Fibroblast of mammary gland (primary cell): ENCODE measurements at regions not wholly inside any gene's neighbourhood (a gene's known extent, or its start where the extent isn't known, plus 50 kb on each side); places are given as distances from the start of the nearest gene placed in this dataset.
"Not testable (repeated sequence)": the region's sequence is repeated elsewhere in the genome, so short reads cannot be mapped to it uniquely, and the experiment has no call there.

Source experiments
- DNase-seq: peaks from one replicate; pipeline ENCODE4 v3.0.0-alpha.2; 2010; ENCODE audit warnings: low read depth
- H3K4me3 ChIP-seq: 2 replicates; pipeline ENCODE4 v1.5.1; 2011; ENCODE audit warnings: low read depth, mild to moderate bottlenecking, low read length, moderate library complexity; ENCODE audit not compliant: control insufficient read depth
- TF ChIP-seq, protein P1 (sequence below): conservative IDR thresholded peaks from 2 replicates; pipeline ENCODE4 v1.5.1; 2011; ENCODE audit warnings: low read depth, low read length, inconsistent platforms; ENCODE audit not compliant: control insufficient read depth, insufficient read depth

DNA sequence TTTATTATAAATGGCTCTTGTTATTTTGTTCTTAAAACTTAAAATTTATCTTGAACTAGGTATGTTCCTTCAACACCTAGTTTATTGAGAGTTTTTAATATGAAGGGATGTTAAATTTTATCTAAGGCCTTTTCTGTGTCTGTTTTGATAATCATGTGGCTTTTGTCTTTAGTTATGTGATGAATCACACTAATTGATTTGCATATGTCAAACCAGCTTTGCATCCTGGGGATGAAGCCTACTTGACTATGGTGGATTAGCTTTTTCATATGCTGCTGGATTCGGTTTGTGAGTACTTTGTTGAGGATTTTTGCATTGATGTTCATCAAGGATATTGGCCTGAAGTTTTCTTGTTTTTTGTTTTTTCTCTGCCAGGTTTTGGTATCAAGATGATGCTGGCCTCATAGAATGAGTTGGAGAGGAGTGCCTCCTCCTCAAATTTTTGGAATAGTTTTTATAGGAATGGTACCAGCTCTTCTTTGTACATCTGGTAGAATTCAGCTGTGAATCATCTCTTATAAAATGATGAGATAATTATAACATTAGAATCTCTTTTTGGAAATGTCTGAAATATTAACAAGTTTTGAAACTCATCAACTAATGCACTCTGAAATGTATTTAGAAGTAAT lies 78.7 kb upstream of the AGR3 start:
- no peak for DNase-seq
- no peak overlapping the region for H3K4me3 ChIP-seq
- TF ChIP-seq, protein P1, sequence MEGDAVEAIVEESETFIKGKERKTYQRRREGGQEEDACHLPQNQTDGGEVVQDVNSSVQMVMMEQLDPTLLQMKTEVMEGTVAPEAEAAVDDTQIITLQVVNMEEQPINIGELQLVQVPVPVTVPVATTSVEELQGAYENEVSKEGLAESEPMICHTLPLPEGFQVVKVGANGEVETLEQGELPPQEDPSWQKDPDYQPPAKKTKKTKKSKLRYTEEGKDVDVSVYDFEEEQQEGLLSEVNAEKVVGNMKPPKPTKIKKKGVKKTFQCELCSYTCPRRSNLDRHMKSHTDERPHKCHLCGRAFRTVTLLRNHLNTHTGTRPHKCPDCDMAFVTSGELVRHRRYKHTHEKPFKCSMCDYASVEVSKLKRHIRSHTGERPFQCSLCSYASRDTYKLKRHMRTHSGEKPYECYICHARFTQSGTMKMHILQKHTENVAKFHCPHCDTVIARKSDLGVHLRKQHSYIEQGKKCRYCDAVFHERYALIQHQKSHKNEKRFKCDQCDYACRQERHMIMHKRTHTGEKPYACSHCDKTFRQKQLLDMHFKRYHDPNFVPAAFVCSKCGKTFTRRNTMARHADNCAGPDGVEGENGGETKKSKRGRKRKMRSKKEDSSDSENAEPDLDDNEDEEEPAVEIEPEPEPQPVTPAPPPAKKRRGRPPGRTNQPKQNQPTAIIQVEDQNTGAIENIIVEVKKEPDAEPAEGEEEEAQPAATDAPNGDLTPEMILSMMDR, result no peak

DNA sequence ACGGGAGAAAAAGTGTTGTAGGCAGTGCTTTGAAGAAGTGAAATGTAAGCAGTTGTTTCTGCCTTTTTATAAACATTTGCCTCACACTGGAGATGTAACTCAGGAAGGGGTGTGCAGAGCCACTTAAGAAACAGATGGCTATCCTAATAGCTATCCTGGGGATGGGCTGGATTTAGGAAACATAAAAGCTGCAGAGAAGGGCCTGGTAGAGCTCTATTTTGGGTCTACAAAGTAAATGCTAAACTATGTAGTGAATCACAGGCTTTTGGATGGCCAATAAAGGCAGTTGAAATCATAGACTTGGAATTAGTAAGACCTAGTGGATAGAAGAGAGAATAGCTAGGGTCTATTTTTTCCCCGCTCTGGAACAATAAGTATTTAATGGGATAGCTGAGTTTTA lies 79.9 kb upstream of the AGR3 start:
- TF ChIP-seq, protein P1, result no peak
- peak; percentile 49 for DNase-seq
- no peak overlapping the region for H3K4me3 ChIP-seq

DNA sequence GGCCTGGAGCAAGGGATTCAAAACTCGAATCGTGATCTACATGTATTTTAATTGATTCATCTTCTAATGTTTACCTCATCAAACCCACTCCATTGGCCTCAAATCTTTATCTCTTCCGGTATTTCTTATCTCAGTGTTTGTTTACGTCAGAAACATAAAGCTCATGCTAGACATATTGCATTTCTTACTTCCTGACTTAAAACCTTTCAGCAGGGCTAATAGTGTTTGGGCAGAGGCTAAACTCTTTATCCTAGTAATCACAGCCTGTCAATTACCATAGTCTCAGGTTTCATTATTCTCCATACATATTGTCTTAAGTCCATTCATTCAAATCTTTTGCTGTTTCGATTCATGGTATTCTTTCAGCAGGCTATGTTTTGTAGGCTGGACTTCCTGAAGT lies 81.3 kb upstream of the AGR3 start:
- TF ChIP-seq, protein P1, result no peak
- no peak overlapping the region for H3K4me3 ChIP-seq
- DNase-seq, result no peak

DNA sequence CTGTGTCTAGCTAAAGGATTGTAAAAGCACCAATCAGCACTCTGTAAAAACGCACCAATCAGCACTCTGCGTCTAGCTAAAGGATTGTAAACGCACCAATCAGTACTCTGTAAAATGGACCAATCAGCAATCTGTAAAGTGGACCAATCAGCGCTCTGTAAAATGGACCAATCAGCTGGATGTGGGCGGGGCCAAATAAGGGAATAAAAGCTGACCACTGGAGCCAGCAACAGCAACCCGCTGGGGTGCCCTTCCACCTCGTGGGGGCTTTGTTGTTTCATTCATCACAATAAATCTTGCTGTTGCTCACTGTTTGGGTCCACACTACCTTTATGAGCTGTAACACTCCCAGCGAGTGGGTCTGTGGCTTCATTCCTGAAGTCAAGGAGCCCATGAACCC lies 83.9 kb upstream of the AGR3 start:
- not testable (repeated sequence) for DNase-seq, H3K4me3 ChIP-seq

DNA sequence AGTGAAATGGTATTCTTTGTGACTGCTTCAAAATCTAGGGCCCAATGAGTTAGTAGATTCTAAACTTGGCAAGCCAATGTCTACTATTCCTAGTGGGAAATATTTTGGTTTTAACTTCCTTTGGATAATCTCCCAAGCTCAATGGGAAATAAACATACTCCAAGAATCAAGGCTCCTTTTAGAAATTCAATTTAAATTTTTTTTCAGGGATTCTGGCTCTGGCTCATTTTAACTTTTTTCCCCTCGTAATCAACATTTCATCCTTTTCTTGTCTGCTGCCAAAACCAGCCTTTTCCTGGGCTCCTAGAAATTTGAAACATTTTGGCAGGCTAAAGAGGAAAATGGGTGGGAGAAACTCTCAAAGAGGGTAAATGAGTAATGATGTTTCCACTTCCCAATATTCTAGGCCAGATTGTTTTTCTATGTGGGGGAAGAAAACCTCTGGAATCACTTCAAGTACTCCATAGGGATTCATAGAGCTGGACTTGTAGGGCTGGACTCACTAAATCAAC lies 85.6 kb upstream of the AGR3 start:
- no peak overlapping the region for H3K4me3 ChIP-seq
- TF ChIP-seq, protein P1, result no peak
- DNase-seq, result peak; percentile 94

DNA sequence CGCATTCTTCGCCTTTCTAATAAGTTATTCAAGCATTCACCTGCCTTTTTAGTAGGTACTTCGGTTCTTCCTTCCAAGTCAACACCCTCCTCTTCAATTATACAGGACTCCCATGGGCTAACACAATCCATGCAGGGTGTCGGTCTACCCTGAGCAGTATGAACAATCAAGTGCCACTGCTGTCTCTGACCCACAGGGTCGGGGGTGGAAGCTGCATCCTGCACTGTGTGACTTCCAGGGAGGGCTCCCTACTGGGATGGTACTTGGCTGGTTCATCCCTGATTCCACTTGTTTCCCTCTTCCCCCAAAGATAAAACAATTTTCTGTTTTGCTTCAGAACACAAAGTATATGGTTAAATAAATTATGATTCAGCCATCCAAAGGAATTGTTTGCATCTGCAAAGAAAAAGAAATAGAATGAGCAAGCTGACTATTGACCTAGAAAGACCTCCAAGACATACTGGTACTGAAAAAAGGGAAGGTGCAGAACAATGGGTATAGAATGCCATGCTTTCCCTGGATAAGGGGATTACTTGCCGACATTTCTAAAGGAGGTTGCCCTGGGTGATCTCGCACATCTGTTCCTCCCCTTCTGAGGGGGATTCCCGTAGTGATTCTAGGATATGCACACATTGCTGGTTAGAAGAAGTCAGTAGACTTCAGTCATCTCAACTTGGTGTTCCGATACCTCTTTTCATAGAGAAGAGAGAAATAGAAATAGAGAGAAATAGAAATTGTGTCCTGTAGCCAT lies 89.1 kb upstream of the AGR3 start:
- TF ChIP-seq, protein P1, result no peak
- DNase-seq, result no peak
- no peak overlapping the region for H3K4me3 ChIP-seq

DNA sequence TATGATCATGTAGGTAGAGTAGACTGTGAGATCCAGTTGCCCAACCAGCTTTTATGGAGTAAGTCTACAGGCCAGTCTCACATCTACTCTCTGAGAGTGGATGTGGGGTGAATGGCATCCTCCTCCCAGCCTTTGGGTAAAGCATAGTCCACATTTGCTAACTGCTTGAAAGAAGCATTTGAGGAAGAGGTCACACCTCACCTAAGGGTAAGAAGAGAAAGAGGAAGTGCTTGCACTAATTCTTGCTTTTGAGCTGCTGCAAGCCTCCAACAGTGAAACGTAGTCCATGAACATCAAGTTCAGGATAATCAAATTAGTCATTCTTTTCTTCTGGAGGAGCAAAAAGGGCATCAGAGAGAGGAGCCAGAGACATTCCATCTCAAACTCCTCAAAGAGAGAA lies 93.9 kb upstream of the AGR3 start:
- no peak for DNase-seq
- H3K4me3 ChIP-seq, result no peak overlapping the region
- TF ChIP-seq, protein P1, result no peak
